HEK293 (cell line): ENCODE measurements at regions not wholly inside any gene's neighbourhood (a gene's known extent, or its start where the extent isn't known, plus 50 kb on each side); places are given as distances from the start of the nearest gene placed in this dataset.

Experiments used
- ZFP37 ChIP-seq: fragments of 450-650 bp; formaldehyde crosslinking; IDR thresholded peaks from 2 replicates; pipeline ENCODE4 v1.5.1; 2016; ENCODE audit warnings: missing biosample characterization, missing genetic modification characterization
- ZNF776 ChIP-seq: fragments of 450-650 bp; formaldehyde crosslinking; IDR thresholded peaks from 2 replicates; pipeline ENCODE4 v1.5.0; 2017; ENCODE audit warnings: missing biosample characterization, missing genetic modification characterization, borderline replicate concordance
- TF ChIP-seq, protein P1 (sequence below): fragments of 450-650 bp; formaldehyde crosslinking; IDR thresholded peaks from 2 replicates; pipeline ENCODE4 v1.5.1; 2016; ENCODE audit warnings: missing biosample characterization, missing genetic modification characterization
- TF ChIP-seq, protein P2 (sequence below): fragments of 450-650 bp; formaldehyde crosslinking; IDR thresholded peaks from 2 replicates; pipeline ENCODE4 v1.5.1; 2017; ENCODE audit warnings: missing biosample characterization, mild to moderate bottlenecking, missing genetic modification characterization, moderate library complexity
- TF ChIP-seq, protein P3 (sequence below): fragments of 450-650 bp; formaldehyde crosslinking; IDR thresholded peaks from 2 replicates; pipeline ENCODE4 v1.5.1; 2016; ENCODE audit warnings: missing biosample characterization, missing genetic modification characterization

DNA sequence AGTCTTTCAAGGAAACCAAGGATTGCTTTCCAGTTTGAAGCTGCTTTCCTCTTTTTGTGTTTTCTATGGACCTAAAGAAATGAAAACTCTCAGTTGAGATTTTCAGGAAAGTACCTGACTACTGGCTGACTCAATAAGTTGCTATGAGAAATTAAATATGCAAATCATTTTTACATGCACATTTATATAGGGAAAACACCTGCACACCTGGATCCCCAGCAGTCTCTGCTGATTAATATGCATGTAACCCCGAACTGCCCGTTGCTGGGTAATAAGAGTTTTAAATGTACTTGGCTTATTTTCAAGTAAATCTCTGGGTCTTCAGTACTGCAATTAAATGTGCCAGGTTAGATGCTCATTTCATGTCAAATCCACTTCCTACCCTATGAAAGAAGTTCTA is 77.2 kb downstream of the KBTBD8 start:
- TF ChIP-seq, protein P1, sequence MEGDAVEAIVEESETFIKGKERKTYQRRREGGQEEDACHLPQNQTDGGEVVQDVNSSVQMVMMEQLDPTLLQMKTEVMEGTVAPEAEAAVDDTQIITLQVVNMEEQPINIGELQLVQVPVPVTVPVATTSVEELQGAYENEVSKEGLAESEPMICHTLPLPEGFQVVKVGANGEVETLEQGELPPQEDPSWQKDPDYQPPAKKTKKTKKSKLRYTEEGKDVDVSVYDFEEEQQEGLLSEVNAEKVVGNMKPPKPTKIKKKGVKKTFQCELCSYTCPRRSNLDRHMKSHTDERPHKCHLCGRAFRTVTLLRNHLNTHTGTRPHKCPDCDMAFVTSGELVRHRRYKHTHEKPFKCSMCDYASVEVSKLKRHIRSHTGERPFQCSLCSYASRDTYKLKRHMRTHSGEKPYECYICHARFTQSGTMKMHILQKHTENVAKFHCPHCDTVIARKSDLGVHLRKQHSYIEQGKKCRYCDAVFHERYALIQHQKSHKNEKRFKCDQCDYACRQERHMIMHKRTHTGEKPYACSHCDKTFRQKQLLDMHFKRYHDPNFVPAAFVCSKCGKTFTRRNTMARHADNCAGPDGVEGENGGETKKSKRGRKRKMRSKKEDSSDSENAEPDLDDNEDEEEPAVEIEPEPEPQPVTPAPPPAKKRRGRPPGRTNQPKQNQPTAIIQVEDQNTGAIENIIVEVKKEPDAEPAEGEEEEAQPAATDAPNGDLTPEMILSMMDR (tag by site-specific recombination): no peak
- TF ChIP-seq, protein P2, sequence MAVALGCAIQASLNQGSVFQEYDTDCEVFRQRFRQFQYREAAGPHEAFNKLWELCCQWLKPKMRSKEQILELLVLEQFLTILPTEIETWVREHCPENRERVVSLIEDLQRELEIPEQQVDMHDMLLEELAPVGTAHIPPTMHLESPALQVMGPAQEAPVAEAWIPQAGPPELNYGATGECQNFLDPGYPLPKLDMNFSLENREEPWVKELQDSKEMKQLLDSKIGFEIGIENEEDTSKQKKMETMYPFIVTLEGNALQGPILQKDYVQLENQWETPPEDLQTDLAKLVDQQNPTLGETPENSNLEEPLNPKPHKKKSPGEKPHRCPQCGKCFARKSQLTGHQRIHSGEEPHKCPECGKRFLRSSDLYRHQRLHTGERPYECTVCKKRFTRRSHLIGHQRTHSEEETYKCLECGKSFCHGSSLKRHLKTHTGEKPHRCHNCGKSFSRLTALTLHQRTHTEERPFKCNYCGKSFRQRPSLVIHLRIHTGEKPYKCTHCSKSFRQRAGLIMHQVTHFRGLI (tag by site-specific recombination): no peak
- TF ChIP-seq ZFP37: no peak
- TF ChIP-seq, protein P3, sequence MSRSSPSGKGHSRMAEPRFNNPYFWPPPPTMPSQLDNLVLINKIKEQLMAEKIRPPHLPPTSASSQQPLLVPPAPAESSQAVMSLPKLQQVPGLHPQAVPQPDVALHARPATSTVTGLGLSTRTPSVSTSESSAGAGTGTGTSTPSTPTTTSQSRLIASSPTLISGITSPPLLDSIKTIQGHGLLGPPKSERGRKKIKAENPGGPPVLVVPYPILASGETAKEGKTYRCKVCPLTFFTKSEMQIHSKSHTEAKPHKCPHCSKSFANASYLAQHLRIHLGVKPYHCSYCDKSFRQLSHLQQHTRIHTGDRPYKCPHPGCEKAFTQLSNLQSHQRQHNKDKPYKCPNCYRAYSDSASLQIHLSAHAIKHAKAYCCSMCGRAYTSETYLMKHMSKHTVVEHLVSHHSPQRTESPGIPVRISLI (tag by site-specific recombination): no peak
- TF ChIP-seq ZNF776 (tag by site-specific recombination): no peak
